ENCODE measurements at regions not wholly inside any gene's neighbourhood (a gene's known extent, or its start where the extent isn't known, plus 50 kb on each side); places are given as distances from the start of the nearest gene placed in this dataset.
"Not testable (repeated sequence)": the region's sequence is repeated elsewhere in the genome, so short reads cannot be mapped to it uniquely, and the experiment has no call there.

DNA sequence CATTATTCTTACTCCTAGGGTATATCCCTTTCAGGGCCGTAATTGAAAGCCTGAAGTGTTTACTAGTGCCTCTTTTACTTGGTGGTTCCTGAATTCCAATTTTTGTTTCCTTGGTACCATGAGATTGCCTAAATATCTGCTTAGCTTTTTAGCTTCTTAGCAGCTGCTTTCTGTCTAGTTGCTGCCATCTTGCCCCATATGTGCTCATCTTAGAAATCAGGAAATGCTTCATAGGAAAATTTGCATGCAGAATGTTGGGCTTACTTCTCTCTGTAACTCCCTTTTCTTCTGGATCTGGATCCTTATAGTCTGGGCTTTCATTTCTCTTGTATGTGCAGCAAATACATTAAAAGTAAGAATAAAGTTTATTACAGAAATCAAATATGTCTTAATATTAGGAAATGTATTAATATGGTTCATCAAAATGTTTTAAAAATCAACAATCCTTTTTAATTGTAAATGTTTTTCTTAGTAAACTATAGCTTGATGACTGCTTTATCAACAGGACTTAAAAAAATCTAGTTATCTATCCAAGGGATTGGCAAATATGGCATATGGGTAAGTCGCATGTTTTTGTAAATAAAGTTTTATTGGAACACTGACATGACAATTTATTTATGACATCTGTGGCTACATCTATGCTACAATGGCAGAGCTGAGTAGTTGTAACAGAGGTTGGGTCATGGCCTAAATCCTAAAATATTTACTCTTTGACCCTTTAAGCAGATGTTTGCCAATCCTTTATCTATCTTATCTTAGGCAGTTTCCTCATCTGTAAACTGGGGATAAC is 73.5 kb upstream of the CDK6 start:
- DNase-seq: no peak

GRCh38 chr7:92904244-92905131 is 68.1 kb upstream of the CDK6 start:
- peak; percentile 88 for DNase-seq

DNA sequence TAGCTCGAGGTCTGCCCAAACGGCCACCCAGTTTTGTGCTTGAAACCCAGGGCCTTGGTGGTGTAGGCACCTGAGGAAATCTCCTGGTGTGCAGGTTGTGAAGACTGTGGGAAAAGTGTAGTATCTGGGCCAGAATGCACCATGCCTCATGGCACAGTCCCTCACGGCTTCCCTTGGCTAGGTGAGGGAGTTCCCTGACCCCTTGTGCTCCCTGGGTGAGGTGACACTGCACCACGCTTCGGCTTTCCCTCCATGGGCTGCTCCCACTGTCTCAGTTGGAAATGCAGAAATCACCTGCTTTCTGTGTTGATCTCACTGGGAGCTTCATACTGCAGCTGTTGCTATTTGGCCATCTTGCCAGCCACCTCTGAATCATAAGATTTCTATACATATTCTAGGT is 62.4 kb upstream of the CDK6 start:
- no peak for DNase-seq

DNA sequence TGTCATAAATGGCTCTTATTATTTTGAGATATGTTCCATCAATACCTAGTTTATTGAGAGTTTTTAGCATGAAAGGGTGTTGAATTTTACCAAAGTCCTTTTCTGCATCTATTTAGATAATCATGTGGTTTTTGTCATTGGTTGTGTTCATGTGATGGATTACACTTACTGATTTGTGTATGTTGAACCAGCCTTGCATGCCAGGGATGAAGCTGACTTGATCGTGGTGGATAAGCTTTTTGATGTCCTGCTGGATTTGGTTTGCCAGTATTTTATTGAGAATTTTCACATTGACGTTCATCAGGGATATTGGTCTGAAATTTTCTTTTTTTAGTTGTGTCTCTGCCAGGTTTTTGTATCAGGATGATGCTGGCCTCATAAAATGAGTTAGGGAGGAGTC is 58.5 kb upstream of the CDK6 start:
- DNase-seq: not testable (repeated sequence)

- no peak for DNase-seq
Measured at GRCh38 chr7:92889081-92889480, 52.7 kb upstream of the CDK6 start.

Measured in activated naive CD4-positive, alpha-beta T cell treated with anti-CD3 and anti-CD28 coated beads, Interleukin-2, amount 50 U/mL, for 16 hours (primary cell).